ENCODE measurements at regions not wholly inside any gene's neighbourhood (a gene's known extent, or its start where the extent isn't known, plus 50 kb on each side); places are given as distances from the start of the nearest gene placed in this dataset.

DNA sequence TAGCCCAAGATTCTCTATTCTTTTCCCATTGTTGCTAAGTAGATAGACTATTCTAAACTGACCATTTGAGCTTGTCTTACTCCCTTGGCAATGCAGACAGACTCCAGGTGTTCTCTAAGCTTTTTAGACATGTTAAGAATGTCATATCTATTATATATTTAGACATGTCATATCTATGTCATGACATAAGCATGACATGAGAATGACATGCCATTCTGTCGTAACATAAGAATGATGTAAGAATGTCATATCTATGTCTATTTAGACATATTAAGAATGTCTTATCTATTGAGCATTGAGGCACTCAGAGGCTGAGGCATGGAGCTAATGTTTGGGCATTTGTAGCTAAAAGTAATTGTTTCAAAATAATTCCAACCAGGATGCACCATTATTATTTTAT, 277.3 kb upstream of the ATP2B1 start:
- H3K9me3 Mint-ChIP-seq = no peaks in the 10 kb centered on the region
- TF ChIP-seq, protein P1, sequence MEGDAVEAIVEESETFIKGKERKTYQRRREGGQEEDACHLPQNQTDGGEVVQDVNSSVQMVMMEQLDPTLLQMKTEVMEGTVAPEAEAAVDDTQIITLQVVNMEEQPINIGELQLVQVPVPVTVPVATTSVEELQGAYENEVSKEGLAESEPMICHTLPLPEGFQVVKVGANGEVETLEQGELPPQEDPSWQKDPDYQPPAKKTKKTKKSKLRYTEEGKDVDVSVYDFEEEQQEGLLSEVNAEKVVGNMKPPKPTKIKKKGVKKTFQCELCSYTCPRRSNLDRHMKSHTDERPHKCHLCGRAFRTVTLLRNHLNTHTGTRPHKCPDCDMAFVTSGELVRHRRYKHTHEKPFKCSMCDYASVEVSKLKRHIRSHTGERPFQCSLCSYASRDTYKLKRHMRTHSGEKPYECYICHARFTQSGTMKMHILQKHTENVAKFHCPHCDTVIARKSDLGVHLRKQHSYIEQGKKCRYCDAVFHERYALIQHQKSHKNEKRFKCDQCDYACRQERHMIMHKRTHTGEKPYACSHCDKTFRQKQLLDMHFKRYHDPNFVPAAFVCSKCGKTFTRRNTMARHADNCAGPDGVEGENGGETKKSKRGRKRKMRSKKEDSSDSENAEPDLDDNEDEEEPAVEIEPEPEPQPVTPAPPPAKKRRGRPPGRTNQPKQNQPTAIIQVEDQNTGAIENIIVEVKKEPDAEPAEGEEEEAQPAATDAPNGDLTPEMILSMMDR (conservative IDR thresholded peaks at IDR 0.05) = no peak
- no peaks in the 10 kb centered on the region for H3K36me3 Mint-ChIP-seq (ENCODE audit: low read depth)
- peaks cover 16% of the 10 kb centered on the region for H3K4me1 Mint-ChIP-seq
- no peaks in the 10 kb centered on the region for H3K27me3 Mint-ChIP-seq (ENCODE audit: low read depth)
- DNase-seq (ENCODE audit: low read depth, low spot score) = no peak
- no peak overlapping the region for H3K4me3 Mint-ChIP-seq
- no peak overlapping the region for H3K27ac Mint-ChIP-seq (ENCODE audit: unreplicated experiment)

DNA sequence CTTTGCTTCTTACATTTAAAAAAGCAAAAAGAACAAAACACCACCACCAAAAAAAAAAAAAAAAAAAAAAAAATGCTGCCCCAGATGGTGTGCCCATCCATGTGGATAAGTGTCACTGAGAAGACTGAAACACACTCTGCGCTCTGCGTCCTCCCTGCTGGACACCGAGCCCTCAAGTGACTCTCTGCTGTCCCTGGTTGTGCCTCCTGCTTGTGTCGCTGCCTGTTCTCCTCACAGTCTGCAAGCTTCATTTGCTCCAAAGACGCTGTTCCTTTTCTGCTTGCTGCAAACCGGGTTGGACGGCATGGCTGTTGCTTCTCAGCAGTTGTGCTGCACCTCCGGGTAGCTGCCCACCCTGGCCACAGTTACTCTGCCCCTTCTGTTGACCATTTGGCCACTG, 276.2 kb upstream of the ATP2B1 start:
- Mint-ChIP-seq H3K27ac (ENCODE audit: unreplicated experiment) (no peak overlapping the region), H3K4me3 (no peak overlapping the region), H3K4me1 (peaks cover 21% of the 10 kb centered on the region), H3K36me3 (ENCODE audit: low read depth) (no peaks in the 10 kb centered on the region), H3K27me3 (ENCODE audit: low read depth) (no peaks in the 10 kb centered on the region), H3K9me3 (no peaks in the 10 kb centered on the region)
- TF ChIP-seq, protein P1 (conservative IDR thresholded peaks at IDR 0.05) = no peak
- no peak for DNase-seq (ENCODE audit: low read depth, low spot score)

DNA sequence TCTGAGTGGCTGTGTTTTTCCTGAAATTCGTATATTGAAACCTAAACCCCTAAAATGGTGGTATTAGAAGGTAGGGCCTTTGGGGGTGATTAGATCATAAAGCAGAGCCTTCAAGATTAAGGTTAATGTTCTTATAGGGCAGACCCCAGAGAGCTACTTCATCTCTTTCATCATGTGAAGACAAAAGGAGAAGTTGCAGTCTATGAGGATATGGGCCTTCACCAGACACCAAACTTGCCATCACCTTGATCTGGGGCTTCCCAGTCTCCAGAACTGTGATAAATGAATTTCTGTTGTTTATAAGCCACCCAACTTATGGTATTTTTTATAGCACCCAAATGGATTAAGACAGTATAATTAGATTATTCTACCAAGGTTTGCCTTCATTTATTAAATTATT, 275.0 kb upstream of the ATP2B1 start:
- Mint-ChIP-seq H3K9me3 (no peaks in the 10 kb centered on the region), H3K27ac (ENCODE audit: unreplicated experiment) (no peak overlapping the region), H3K4me3 (no peak overlapping the region), H3K4me1 (peaks cover 21% of the 10 kb centered on the region), H3K27me3 (ENCODE audit: low read depth) (no peaks in the 10 kb centered on the region), H3K36me3 (ENCODE audit: low read depth) (no peaks in the 10 kb centered on the region)
- no peak for DNase-seq (ENCODE audit: low read depth, low spot score)
- TF ChIP-seq, protein P1 (conservative IDR thresholded peaks at IDR 0.05) = no peak

DNA sequence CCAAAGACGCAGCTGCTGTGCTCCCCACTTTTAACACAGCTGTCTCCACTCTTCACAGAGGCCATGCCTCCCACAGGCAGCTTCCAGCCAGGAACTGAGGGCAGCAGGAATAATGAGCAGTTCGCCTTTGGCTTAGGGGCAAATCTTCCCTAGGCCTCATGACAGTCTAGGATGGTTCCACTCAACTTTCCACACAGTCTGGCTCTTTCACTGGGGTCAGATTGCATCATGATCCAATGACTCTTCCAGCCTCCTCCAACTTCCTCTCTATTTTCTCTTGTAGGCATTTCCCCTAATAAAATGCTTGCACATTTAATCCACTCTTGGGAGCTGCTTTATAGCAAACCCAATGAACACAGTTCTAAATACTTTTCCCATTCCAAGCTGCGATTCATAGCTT, 271.6 kb upstream of the ATP2B1 start:
- TF ChIP-seq, protein P1 (conservative IDR thresholded peaks at IDR 0.05) = no peak
- H3K27me3 Mint-ChIP-seq (ENCODE audit: low read depth) = no peaks in the 10 kb centered on the region
- peaks cover 26% of the 10 kb centered on the region for H3K4me1 Mint-ChIP-seq
- no peaks in the 10 kb centered on the region for H3K36me3 Mint-ChIP-seq (ENCODE audit: low read depth)
- no peak overlapping the region for H3K4me3 Mint-ChIP-seq
- H3K9me3 Mint-ChIP-seq = no peaks in the 10 kb centered on the region
- no peak overlapping the region for H3K27ac Mint-ChIP-seq (ENCODE audit: unreplicated experiment)
- no peak for DNase-seq (ENCODE audit: low read depth, low spot score)

DNA sequence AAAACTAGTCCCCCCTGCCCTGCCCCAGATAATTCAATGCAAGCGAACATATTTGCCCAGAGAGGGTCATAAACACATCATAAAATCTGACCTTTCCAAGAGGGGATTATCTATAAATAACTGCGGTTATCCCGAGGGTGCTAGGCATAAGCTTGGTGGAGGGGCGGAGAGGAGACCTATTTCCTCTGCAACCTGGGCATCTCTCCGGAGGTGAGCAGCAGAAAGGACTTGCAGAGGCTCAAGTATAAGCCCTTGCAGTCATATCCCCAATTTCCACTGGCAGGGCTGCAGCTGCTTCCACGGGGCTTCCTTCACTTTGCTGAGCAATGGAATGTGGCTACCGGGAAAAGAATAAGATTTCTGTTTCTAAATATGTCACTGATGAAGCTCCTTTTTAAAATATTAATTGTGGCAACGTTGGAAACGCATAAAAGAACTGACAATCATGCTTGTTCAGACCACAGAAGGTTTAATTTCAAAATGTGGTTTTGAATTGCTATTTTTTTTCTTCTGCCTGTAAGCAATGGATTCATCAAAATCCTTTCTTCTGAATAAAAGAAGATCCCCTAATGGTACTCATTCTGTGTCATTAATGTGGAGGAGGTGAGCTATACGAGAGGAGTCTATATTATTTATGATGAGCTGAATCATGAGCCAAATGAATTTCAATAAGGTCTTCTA, 268.9 kb upstream of the ATP2B1 start:
- DNase-seq (ENCODE audit: low read depth, low spot score) = no peak
- Mint-ChIP-seq H3K36me3 (ENCODE audit: low read depth) (no peaks in the 10 kb centered on the region), H3K9me3 (no peaks in the 10 kb centered on the region), H3K4me1 (peaks cover 26% of the 10 kb centered on the region), H3K4me3 (no peak overlapping the region), H3K27me3 (ENCODE audit: low read depth) (no peaks in the 10 kb centered on the region), H3K27ac (ENCODE audit: unreplicated experiment) (no peak overlapping the region)
- TF ChIP-seq, protein P1 (conservative IDR thresholded peaks at IDR 0.05) = no peak
